HG03520 (cell line): ENCODE measurements at regions not wholly inside any gene's neighbourhood (a gene's known extent, or its start where the extent isn't known, plus 50 kb on each side); places are given as distances from the start of the nearest gene placed in this dataset.

Source experiments
- ATAC-seq: cut with Tn5 transposase; IDR thresholded peaks from one replicate; pipeline ENCODE4 v1.9.1; 2021; ENCODE audit warnings: mild to moderate bottlenecking, moderate library complexity; ENCODE audit not compliant: unreplicated experiment

DNA sequence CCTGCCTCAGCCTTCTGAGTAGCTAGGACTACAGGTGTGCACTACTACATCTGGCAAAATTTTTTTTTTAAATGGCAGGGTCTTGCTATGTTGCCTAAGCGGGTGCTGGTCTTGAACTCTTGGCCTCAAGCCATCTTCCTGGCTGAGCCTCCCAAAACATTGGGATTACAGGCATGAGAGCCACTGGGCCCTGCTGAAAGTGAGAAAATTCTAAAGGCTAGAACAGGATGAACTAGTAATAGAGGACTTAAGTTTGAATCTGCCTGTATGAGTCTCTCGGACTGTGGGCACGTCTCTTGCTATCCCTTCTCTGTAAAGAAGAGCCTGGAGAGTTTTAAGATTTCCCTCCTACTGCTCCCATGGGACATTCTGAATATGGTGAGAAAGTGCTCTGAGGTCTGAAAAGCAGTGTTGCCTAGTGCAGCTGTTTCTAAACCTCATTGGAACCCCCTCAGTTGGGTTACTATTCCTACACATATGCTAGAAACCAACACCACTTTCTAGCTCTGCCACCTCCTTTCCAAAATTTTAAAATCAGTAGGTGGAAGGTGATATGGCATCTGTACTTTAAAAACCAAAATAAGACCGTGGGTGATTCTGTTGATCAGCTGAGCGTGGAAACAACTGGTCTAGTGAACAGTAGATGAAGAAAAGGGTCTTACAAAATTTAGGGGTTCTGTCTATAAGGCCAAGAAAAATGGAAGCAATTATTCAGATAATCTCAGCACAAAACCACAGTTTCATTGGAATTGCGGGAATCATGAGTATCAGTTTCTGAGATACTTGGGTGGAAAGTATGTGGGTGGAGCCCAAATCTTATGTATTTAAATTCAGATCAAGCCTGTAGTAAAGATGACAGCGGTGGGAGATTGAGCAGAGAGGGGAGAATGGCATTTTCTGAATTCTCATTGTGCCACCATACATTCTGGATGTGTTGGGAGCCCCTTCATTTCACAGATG is 259.8 kb upstream of the CXCR4 start:
- ATAC-seq, result no peak

DNA sequence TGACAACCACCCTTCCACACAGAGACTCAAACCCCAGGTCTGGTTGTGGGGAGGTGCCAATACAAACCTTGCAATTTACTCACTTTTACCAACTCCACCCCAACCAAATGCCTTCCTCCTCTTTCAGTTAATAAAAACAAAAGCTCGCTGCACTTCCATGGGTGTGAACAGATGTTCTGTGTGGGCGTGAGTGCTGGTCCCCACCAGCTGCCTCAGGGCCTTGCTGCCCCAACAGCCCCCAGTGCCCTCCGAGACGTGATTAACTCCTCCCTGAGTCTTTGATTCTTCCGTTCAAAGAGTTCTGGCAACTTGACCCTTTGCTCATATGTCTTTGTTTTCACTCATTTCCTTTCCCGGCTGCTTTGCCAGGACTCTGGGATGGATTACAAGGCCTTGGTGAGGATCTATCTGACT is 258.9 kb upstream of the CXCR4 start:
- no peak for ATAC-seq

DNA sequence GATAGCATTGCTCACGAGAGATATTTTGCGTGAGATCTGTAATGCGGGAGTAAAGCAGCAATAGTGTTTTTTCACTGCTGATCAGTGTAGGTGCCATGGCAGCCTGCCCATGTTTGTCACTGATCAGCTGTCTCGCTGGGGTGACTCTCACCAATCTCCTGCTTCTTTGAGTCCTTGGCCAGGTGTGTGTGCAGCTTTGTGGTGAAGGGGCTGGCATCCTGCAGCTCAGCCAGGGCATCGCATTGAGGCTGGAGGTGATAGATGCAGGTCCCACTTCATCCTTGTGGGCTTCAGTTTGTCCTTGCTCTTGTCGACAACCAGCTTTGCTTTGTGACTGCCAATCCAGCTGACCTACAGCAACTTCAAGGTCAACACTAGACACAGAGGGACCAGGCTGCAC is 258.3 kb upstream of the CXCR4 start:
- no peak for ATAC-seq

DNA sequence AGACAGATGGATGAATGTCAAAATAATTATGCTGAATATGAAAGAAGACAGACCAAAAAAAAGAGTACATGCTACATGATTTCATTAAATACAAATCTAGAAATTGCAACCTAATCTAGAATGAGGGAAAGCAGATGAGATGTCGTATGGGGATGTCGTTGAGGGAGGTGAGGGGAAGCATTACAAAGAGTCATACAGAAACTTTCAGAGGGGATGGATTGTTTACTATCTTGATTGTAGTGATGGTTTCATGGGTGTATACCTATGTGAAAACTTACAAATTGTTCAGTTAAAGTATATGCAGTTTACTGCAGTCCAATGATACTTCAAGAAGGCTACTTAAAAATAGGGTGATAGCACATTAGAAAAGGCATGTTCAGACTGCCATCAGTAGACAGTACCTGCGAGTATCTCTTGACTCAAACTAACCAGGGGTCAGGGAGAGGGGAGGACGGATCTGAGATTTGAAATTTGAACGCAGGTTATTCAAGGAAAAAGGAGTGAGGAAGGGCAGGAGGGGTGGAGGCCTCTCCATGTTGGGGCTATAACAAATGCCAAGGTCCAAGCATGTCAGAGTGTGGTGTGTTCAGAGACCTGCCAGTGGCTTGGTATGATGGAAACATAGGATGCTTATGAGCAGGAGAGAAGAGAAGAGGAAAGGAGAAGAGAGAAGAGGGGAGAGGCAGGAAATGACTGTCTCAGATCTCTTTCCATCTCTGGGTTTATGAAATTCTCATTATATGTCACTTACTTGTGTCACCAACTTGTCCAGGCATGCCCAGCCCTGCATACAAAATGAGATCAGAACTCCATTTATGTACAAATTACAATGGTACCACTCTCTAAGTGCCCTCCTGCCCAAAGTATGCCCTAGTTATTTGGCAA is 257.3 kb upstream of the CXCR4 start:
- ATAC-seq, result peak; percentile 51

DNA sequence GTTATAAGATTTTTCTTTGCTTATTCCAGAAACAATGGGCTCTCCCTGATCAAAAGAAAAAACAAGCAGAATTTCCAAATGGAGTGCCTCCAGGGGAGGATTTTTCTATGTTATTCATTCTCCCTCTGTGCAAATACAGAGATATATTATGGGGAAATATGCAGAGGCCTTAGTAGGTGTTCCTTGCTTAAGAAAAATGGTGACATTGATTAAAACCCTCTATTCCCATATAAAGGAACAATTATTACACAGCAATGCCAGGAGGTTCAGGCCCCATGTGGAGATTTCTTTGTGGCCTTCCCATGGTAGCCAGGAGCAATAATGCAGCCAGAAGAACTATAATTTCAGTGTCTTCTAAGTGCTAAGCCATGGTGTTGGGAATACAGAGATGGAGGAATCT is 255.9 kb upstream of the CXCR4 start:
- ATAC-seq, result no peak

DNA sequence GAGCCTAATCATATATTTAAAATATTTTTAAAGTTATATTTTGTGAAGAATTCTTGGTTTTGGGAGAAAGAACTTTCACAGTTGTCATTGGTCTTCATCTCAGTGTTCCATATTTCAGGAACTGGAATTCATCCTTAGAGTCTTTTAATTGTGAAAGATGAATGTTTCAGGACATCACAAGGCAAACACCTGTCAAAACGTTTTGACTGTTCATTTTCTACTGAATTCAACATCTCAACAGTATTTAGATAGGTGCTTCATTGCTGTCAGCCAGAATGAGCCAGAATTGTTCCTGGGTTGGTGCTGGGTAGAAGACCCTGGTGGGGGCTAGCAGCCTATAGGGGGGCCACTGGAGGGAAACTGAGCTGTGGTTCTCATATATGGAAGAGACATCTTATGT is 255.1 kb upstream of the CXCR4 start:
- no peak for ATAC-seq

DNA sequence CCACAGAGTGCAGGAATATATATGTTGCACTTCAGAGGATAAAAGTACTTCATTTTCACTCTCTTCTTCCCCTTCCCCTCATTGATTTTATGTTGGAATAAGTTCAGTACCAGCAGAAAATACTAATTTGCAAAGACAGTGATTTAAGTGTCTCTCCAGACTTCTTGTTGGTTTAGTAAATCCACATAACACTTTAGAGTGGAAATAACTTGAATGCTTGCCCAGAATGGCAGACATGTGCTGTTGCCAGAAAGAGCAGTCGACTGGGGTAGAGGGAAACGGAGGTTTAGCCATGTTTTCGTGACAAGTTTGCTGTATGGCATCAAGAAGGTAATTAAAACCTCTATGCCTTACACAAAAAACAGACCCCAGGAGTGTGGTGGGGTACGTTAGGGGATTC is 246.0 kb upstream of the CXCR4 start:
- no peak for ATAC-seq

DNA sequence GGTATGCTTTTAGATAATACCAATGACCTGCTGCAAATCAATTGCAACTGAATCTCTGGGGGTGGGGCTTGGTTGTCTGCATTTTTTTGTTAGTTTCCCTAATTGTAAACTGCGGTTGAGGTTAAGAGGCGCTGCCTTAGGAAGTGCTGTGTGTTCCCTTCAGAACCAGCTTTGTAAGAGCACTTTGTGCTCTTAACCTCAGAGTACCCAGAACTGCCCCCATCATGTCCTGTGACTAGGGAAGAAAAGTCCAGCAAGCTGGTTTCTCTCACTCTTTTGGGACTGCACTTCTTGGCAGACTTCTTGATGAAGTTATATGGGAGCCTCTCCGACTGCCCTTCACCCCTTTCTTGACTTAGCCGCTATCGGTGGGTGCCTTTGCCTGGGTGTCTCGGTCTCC is 245.5 kb upstream of the CXCR4 start:
- ATAC-seq, result no peak

DNA sequence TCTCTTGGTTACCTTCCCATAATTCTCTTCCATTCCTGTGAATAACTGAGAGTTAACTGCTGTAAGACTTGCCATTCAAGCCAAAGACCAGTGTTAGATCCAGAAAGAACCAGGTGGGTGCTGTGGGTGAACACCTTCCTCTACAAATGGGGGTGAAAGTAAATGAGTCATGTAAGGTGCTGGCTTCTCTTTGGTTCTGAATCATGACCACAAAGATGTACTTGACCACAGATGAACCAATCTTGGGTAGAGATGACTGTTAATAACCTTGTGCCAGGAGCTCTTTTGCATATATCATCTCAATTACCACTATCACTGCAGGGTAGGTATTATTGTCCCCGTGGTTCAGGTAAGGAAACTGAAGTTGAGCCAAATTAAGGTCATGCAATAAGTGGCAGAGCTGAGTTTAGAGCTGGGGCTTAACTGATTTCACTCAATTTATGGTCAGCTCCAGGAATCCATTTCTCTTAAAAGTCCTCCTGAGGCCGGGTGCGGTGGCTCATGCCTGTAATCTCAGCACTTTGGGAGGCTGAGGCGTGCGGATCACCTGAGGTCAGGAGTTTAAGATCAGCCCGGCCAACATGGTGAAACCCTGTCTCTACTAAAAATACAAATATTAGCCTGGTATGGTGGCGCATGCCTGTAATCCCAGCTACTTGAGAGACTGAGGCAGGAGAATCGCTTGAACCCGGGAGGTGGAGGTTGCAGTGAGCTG is 244.9 kb upstream of the CXCR4 start:
- peak; percentile 96 for ATAC-seq

DNA sequence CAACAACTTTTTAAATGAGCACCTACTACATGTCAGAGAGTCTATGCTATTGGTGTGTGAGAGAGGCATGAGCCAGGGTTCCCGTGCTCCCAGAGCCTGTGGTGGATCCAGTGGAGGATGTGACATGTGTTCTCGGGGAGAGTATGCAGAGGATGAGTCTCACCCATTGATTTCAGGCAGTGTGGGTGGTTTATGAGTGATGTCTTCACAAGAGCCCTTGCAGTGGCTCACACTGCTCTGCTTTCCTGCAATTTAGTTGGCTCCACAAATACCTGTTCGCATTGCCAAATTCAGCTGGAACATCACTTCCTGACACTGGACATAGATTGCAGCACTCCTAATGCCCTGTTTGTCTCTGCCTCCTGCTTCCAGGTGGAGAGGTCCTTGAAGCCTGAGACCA is 243.6 kb upstream of the CXCR4 start:
- ATAC-seq, result no peak

DNA sequence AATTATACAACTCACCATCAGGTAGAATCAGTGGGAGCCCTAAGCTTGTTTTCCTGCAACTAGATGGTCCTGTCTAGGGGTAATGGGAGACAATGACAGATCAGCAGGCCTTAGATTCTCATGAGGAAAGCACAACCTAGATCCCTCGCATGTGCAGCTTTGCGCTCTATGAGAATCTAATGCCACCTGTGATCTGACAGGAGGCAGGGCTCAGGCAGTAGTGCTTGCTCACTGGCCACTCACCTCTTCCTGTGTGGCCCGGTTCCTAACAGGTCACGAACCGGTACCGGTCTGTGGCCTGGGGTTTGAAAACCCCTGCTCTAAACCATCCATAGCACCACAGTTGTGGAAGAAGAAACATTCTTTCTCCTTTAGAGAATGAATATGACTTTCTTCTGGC is 242.8 kb upstream of the CXCR4 start:
- no peak for ATAC-seq

DNA sequence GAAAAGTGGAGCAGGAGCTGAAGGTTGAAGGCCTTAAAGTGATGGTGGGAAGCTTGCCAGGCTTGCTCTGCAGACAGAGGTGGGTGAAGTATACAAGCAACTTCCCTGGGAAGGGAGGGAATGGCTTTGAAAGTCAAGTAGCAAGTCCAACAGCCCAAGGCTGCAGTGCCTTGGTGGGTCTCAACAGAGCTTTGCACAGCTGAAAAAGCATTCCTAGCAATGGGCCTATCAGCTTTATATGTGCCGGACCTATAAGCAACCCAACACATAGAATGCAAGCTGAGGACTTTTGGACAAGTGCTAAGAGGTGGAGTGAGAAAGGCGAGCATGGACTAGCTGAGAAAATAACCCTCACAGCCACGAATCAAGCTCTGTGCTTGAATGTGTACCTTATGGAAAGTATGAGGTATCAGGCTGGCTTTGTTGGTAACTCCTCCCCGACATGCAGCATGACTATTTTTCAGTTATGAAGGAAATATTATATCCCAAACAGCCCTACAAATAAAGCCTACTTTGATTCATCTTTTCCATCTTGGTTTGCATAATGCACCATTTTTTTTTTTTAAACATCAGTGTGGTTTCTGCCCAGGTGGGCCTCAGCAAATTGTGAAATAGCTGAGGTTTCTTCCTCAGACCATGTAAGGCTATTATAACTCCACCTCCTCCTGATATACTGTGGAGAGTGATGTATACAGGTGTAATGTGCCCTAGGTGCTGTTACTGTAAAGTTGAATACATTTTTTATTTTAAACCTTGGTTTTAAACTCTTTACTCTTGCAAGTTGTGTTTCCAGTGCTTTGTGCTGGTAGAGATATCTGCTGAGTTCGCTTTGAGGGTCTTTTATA is 241.4 kb upstream of the CXCR4 start:
- ATAC-seq, result no peak

DNA sequence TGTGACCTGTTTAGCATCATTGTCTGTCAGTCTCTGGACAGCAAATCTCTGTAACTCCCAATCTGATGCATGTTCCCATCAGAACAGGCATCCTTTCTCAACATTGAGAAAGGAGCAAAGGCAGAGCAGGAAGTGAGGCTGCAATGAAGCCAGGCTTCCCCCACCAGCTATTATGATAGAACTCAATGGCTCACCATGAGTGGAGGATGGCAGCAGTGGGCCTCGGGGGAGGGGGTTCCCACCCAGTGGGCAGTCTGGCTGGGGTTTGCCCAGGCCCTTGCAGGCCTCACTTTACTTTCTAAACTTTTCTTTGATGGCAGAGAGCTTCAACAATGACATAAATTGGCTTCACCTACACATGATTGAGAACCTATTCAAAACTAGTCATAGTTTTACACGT is 240.6 kb upstream of the CXCR4 start:
- ATAC-seq, result no peak

DNA sequence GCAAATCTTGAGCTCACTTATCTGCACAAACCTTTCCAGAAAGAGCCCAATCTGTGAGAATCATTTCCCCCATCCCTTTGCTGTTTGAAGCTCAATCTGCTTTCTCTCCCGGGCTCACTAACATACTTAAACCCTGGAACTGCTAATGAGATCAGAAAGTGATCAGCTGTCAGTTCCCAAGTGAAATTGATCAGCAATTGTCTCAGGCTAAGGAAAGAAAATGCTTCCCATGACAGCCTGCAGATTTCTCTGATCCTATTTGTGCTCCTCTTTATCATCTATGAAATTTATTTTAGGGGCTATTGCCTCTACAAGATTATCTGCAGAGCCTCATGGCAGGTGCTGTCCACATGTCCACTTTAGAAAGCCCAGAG is 239.0 kb upstream of the CXCR4 start:
- ATAC-seq, result no peak

DNA sequence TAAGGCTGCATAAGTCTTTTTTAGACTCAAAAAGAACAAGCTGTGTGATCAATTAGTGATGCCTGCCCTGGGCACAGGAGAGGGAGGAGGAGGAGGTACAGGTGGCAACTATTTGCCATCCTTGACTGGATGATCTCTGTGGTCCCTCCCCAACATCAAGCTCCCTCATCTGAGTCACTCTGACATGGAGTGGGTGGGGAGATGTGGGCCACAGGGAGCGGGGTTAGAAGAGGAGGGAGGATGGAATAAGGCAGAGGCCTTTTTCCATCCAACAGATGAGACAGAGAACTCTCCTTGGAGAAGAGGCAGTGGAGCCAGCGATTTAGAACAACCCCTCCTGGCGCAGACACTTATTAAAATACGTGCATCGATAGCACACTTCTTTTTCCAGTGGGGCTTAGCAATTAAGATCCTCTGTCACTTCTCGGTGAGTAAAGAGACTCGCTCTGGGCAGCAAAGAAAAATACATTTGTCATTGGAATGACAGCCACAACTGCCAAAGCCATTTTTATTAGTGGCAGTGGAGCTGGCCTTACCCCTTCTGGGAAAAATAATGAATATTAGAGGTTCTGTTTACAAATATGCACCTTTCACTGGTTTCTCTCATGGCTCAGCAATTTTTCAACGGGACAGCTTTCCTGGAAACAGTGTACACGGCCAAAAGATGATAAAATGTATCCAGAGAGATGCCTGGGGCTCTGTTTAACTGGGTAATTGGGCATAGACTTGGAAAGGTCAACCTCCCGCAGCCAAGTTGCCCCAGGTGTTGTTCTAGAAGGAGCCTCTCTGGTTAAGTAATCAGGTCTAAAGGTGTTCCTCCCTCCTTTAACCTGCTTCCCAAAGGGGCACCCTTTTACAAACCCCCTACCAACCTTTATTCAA is 238.4 kb upstream of the CXCR4 start:
- ATAC-seq, result no peak

DNA sequence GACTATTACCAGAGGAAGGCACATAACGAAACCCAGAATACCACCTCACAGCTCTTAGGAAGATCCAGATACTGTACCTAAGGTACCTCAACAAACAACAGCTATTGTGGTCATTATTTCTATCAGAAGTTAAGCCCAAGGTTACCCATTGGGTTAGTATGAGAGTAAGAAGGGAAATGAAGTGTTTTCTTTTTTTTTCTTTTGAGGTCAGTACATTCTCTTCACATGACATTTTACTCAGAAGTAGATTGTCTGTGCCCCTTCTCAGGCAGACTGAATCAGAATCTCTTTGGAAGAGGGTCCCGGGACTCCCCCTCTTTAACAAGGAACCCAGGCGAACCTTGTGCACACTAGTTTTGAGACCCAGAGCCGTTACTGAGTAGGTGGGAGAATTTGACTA is 233.7 kb upstream of the CXCR4 start:
- no peak for ATAC-seq

DNA sequence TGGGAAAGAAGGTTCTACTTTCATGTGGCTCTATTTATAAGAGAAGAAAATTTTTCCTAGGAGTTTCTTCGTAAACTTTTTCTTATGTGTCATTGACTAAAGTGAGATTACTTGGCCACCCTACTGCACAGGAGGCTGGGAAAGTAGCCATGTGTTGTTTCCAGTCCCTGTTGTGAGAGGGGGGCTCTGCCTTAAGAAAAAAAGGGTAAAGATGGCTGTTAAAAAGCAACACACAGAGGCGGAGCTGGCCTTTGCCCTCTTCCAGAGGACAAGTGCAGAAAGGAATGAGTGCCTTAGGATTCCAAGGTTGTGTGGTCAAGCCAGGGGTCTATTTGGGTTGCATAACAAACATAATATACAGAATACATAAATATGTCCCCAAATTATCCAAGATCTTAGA is 230.0 kb upstream of the CXCR4 start:
- ATAC-seq, result no peak

DNA sequence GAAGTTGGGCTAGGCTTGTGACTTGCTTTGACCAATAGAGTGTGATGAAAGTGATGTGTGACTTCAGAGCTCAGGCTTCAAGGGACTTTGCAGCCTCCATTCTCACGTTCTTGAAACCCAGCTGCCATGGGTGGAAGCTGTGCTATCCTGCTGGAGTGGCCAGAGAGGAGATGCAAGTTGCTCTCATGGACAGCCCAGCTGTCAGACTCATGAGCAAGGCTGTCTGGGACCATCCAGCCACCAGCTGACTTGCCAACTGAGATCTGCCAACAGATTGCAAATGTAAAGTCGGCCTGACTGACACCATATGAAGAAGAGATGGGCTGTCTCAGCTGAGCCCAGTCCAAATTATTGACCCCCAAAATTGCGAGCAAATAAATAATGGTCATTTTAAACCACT is 226.4 kb upstream of the CXCR4 start:
- ATAC-seq, result no peak

DNA sequence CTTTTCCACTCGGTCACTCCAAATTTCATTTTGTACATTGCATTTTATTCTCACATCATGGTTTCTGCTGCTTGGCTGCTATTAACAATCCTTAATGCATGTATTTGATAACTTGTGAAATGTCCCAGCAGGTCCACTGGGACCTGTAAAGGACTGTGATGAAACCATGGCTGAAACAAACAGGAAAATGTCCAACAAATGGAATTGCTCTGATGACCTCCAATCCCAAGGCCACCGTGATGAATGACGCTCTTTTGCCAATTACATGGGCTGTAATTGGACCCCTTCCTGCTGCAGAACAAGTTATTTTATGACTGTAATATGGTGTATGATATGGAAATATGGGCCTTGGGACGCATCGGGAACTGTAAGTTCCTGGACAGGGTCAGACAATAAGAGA is 224.2 kb upstream of the CXCR4 start:
- ATAC-seq, result no peak
